Fibroblast of skin of abdomen (primary cell): ENCODE measurements at regions not wholly inside any gene's neighbourhood (a gene's known extent, or its start where the extent isn't known, plus 50 kb on each side); places are given as distances from the start of the nearest gene placed in this dataset.
"Not testable (repeated sequence)": the region's sequence is repeated elsewhere in the genome, so short reads cannot be mapped to it uniquely, and the experiment has no call there.

ENCODE experiments used
- DNase-seq: peaks from one replicate; pipeline ENCODE4 v3.0.0-alpha.2; 2013

DNA sequence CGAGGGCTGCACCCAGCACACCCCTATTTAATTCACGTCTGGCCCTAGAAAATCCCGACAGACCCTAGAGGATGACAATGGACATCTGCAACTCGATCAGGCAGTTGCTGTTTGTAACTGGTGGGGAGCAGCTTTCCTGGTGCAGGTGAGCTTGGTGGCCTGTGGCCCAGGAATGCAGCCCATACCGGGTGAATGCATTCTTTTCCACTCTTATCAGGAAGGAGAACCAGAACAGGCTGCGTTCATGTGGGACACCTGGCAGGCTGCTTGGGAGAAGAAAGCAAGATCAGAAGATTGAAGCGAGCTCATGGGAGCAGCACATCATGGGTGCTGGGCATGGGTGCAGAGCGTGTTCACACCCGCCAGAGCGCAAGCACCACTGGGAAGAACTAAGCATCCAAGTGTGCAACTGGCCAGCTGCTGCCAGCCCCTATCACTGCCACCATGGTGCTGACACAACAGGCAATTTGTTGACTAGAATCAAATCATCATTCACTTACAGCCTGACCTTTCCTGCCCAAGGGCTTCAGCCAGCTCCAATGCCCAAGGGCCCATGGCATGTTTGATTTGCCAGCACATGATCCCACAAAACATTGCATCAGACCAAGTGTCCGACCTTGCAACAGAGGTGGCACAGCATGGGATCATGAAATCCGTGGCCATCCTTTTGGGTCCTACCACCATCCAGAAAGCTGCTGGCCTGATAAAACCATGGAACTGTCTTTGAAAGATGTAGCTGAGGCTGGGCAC is 241.7 kb upstream of the ID2 start:
- no peak for DNase-seq

DNA sequence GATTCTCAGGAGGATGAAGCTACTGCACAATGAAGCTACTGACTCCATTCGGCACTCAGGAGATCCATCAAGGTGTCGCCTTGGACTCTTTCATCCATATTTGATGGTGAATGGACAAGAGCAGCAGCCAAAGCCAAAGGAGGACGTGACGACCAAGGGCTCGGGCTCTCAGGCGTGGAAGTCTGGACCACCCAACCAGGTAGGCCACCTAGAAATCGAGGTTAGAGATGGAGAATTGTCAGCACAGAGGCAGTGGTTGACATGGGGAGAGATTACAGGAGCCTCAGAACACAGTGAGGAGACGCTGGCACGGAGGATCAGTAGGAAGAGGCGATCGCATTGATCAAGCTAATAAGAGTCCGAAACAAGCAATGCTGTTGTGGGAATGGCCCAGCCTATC is 240.5 kb upstream of the ID2 start:
- no peak for DNase-seq

DNA sequence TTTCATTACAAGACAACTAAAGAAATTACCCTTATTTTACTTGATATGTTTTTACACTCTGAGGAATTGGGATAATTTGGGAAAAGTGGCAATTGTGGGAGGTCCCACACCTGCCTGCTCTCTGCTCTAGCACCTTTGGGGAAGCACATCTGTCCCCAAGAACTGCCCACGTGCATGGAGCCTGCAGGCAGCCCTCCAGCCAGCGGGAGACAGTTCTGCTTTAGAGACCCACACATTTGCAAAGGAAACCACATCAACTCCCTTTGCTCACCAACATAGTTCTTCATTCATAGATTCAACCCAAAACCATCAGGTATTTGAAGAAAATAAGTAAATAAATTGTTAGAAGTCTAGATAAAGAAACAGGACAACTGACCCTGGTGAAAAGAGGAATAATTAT is 239.9 kb upstream of the ID2 start:
- DNase-seq, result no peak

DNA sequence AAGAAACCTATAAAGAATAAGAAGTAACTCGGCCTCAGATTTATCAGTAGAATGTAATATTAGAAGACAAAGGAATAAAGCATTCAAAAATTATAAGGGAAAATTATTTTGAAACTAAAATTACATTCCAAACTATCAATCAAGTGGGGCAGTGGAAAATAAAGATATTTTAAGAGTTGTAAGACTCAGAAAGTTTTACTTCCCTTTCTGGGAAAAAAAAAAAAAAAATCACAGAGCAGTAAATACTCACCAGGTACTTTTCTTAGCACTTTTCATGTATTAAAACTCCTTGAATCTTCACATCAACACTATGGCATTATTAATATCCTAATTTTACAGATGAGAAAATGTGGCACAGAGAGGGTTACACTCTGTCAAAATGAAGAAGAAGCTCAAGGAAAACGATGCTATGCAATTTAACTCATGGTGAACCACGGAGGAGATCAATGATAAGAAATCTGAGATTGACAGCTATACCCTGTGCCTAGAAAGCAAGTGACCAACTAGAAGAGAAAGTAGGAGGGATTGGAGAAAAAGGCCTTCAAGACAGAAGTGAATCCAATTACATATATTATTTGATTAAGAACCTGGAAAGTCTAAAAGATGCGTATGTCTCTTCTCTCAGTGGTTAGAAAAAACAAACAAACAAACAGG is 238.9 kb upstream of the ID2 start:
- DNase-seq, result no peak

DNA sequence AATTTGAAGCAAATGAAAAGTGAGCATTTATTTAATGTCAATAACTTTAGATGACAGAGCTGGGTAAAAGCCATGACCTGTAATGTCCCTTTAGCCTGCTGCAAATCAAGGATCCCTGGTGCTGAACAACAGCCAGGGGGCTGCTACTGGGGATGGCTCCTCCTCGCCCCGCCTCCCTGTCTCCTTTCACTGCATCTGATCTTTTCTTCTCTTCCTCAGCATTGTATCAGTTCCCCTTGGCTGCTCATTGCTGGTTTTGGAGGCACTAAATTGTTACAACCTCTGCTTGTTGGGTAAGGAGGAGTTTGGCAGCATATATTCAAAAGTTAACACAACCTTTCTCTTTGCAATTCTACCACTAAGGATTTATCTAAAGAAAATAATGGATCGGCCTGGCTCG is 236.3 kb upstream of the ID2 start:
- no peak for DNase-seq

DNA sequence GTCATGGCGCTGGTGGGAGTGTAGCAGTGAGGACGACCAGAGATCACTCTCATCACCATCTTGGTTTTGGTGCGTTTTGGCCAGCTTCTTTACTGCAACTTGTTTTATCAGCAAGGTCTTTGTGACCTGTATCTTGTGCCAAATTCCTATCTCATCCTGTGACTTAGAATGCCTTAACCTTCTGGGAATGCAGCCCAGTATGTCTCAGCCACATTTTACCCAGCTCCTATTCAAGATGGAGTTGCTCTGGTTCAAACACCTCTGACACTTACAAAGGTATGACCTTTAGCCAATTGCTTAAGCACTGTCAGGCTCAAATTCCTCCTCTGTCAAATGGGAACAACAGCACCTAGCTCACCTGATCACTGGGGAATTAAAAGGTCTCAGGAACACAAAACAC is 235.1 kb upstream of the ID2 start:
- DNase-seq, result not testable (repeated sequence)

DNA sequence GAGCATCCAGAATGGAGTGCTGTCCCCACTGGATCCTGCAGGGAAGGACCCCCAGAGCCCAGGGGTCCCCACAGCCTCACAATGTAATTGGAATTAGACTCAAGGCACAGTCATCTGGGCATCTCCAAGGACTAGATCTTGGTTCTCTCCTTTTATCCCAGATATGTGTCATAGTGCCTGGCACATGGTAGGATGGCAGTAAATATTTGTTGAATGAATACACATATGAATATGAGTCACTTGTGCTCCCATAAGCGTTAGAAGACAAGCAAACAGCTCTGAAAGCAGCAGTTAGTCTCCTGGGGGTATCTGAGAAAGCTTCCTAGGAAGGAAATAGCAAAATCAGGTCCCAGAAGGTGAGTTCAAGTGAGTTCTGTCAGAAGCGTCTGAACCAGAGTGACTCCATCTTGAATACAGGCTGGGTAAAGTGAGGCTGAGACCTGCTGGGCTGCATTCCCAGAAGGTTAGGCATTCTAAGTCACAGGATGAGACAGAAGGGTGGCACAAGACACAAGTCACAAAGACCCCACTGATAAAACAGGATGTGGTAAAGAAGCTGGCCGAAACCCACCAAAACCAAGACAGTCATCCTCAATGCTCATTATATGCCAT is 234.1 kb upstream of the ID2 start:
- peak; percentile 61 for DNase-seq

DNA sequence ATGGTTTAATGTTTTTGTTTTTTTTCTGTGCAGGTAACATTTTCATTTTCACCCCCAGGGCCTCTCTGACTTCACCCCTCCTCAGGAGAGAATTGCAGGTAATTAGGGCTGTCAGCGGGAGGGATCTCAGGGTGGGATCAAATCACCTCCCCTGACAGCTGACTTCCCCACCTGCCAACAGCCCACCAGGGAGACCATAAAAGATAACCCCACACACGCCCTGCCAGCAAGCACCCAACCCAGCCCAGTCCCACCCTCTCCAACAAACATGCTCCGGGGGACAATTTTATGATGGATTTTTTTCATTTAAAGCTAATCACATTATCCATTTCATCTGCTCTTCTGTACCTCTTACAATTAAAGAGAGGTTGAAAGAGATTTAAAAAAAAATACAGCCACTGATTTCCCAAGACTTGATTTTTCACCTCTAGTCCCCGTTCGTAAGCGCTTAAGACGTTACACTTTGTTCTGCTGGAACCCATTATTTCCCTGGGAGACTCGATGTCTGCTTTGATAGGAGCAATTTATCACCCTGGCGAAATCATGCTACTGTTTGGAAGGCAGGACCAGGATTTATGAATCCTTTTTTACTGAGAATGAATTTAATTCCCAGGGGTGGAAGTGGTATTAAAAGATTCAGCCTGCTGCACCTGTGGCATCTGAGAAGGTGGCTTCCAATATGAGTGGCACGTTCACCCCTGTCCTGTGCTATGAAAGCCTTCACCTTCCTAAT is 232.9 kb upstream of the ID2 start:
- DNase-seq, result no peak

DNA sequence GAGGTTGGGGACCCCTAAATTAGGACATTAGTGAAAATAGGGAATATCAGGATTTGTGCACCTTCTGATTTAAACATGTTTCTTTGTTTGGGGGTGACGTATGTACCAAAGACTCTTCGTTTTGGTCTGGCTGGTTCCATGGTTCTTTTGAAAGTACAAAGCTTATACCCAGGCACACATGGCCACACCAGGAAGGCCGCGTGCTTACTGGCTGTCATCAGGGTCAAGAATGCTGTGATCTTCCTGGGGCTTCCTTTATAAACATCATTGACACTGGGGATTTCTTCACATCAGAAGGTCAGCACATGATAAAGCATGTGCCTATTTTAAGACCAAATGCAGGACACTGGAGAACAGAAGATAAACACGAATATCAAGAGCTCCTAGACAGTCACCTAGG is 230.6 kb upstream of the ID2 start:
- DNase-seq, result no peak

DNA sequence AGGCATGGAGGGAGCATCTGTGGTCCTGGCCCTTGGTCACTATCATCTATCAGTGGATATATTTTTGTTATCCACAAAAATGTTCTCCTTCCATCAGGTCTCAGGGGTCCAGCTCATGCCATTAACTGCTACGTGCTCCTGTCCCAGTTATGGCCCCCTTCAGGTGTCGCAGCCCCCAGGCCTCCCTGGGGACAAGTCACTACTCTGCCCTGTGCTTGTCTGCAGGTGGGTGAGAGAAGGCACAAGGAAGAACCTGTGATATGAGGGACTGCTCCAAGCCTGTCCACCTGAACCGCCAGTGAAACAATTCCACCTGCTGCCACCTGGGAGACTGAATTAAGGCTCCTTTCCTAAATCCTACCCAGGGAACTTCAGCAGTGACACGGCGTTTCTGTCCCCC is 229.6 kb upstream of the ID2 start:
- no peak for DNase-seq

DNA sequence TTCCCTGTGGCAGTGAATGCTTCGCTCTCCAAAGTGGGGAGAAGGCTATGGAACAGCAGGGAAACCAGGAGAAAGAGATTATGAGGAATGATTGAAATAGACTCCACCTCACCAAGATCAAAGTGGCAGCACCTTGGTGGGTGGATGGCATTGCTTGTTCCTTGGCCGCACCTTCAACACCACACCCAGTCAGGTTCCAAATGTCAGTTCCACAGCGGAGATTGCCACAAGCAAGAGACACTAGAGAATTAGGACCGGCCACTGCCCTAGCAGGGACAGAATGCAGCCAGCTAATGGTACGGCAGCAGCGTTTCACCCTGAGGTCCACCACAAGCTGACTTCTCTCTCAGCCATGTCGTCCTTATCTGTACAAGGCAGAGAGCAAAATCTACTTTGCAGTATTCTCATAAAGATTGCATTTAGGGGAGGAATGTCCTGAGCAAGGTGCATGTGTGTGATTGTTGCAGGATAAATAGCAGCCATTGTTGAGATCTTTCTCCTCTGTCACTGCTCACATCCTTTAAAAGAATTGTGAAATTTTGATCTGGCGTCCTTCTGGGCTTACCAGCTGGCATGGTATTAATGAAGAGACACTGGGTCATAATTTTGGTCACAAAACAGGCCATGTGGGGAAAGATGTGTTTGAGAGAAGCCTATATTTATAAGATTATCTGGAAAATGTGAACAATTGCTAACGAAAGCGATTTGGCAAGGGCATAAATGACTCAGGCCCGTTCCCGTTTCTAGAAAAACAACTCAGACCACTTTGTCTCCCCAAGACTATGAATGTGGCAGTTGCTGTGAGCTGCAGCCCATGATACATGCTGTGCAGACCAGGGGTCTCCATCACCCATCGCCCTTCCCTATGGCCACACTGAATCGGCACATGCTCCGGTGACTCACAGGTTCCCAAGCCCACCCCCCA is 228.6 kb upstream of the ID2 start:
- no peak for DNase-seq

DNA sequence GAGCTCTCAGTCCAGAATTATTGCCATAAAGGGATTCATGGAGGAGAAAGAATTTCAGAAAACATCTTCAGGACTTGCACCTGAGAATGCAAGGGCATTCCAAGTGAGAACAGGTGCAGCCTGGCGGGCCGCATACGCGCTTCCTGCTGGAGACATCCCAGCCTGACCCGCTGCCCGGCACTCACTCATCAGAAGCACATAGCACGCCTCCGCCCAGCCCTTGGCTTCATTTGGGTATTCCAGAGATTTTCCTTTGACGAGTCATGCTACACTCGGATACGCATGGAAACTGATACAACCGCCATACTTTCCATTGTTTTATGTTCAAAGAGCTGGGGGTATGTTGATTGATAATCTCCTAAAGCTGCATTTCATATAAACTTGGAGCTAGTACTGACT is 228.0 kb upstream of the ID2 start:
- DNase-seq, result peak; percentile 21

DNA sequence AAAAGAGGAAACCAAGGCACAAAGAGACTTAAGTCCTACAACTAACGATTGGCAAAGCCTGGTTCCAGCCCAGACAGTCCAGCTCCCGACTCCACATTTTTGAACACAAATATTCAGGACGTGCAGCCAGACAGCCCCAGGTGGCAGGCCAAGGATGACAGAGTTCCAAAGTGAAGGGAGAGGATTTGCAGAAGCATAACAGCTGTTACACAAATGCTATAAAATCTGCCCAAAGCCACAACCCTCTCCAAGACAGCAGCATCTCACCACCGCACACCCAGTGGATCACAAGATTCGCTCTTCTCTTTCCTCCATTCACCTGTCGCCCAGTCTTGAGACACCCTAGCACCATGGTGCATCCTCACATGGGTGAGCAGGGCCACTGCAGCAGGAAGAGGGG is 227.1 kb upstream of the ID2 start:
- peak; percentile 18 for DNase-seq

DNA sequence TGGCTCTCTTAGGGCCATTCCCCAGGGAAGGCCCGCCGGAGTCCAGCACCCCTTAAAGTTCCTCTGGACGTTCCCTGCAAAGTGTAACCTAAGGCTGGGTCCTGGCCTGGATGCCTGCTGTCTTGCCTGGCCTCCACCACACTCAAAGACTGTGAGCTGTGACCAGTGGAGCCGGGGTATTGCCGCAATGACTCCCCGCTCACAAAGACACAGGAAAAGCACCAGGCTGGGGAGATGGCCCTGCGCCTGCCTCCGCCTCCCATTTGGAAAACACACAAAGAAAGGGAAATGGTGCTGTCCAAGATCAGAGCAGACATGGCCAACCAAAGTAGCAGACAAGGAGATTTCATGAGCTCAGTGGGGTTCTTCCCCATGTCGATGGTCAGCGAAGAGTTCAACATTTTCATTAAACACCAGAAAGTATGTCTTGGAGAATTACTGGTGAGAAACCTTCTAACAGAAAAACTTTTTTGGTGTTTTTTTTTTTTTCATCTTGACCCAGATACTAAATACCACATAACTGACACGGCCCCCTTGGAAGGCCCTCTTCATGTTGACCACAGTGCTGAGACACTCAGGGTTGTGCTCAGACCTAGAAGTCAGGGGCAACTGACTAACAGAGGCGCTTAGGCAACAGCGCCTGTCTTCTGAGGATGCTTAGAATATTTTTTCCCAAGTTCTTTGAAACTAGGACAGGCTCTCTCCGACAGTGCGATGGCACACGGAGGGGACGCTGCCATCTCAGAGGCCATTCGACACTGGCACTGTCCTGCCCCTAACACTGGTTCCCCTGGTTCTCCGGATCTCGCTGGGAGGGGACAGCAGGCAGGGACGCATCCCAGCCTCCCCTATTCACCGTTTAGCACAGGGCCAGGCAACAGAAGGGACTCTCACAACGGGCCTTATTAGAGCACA is 226.4 kb upstream of the ID2 start:
- DNase-seq, result no peak

DNA sequence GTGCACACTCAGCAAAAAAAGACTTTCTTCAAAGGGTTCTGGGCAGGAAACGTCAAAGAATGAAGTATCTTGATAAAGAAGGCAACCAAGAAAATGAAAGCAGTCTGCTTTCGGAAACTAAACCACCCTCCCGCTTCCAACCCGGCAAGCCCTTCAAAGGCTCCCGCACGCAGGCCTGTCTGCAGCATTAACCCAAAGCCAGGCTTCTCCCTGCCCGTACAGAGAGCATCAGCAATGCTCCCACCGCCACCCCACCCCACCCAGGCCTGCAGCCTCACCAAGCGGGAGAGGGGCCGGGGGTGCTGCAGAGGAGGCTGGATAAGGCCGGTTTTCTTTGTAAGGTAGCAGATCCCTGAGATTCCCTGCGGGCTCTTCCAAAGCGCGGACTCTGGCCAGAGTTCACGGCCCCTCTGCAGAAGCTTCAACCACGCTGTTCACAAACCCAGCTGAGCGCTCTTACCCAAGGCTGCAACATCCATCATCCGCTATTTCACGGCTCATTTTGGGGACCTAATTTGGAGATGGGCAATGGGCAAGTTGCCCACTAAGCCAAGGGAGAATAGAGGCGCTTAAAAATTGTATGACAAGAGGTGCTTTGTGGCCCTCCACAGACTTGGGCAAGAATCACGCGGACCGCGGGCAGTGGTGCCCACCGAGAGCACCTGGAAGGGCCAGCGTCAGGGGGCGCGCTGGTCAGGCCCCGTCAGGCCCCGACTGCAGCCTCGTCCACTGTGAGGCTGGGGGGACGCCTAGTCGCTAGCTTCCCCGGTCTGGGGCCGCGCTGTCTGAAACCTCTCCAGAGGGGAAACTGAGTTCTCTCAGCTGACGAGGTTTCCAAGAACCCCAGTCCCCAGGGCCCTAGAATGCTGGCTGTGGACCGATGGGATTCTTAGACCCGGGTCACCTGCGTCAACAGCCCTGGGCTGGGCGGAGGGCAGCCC is 225.4 kb upstream of the ID2 start:
- DNase-seq, result peak; percentile 10

DNA sequence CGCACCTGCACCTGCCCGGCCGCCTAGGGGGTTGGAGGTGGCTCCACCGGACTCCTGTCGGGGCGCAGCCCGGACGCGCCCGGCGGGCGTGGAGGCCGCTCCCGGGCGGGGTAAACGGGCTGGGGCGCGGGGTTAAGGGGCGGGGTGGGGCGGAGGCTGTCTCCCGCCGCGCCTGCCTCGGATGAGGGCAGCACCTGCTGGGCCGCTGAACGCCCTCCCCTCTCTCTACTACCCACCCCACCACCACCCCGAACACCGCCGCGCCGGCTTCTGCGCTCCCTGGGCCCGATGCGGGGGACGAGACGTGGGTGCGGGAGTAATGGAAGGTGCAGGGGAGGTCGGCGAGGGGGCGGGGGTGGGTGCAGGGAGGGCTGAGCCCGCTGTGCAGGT is 224.8 kb upstream of the ID2 start:
- no peak for DNase-seq

DNA sequence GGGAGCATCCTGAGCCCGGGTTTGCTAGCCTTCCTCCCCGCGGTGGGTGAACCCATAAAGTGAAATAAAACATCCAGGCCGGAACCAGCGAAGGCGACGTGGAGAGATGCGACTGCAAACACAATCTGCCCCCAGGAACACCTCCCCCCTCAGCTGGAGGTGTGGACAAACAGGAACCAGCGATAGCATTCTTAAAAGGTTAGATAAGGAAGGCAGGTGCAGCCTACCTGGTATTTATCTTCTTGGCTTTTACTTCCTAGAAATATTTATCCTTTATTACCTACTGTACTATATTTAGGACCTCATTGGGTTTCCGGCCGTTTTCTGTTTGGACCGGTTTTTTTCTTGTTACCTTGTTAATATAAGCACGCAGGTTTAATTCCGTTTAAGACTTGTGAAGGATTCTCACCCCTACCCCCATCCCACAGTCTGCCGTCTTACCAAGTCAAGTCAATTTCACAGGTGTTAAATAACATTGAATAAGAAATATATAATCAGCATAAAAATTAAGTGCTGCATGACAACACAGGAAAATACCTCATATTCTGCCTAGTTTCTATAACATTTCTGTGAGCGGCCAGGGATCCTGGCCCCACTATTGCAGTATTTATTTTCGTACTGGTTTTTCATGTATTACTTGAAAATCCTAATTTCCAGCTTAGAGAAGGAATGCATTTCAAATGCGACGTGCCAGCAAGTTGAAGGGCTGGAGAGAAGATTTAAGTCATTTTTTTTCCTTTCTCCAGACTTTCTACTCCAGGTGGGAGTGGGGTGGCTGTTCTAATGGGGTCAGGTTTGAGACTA is 224.0 kb upstream of the ID2 start:
- no peak for DNase-seq

DNA sequence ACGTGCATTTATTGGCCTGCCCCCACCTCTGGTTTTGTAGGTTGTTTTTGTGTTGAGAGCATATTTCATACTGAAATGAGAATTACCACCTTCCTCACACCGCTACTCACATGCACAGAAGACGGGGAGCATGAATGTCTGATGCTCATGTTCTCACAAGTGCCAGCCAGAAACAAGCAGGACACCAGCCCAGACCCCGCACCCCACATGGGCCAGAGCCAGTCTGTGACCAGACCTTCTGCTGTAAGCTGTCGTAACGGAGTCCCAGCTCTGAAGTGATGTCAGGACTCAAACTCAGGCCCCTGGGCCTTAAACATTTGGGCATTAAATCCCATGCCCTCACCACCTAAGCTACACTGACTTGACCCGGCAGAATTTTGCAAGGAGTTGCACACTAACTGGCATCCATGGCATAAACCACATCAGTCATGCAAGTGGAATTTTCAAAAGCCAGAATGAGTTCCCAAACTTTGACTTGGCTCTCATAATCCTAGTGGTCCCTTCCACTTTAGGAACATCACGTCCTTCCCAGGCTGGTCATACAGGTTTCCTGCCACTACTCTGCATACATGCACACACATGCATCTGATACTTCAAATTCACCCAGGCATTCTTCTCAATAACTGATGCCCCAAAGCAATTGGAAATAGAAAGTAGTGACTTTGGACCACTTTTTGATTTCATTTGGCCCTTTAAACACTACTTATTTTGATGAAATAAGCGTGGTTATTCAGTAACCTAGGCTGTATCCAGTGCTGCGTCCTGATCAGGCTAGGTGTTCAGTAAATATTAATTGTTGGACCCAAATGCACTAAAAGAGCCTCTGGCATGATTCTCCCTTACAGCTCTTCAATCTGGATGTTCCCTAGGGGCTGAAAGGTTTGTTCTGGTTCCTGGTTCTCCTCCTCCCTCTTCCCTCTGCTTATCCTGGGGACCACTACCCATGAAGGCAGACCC is 223.1 kb upstream of the ID2 start:
- DNase-seq, result no peak
